Activated CD8-positive, alpha-beta T cell treated with anti-CD3 and anti-CD28 coated beads, Interleukin-2, amount 10 ng/mL, durations not matched to agents 7 days and 5 days (primary cell): ENCODE measurements at regions not wholly inside any gene's neighbourhood (a gene's known extent, or its start where the extent isn't known, plus 50 kb on each side); places are given as distances from the start of the nearest gene placed in this dataset.

ENCODE experiments used
- ATAC-seq: fragments of 150-1000 bp; cut with Tn5 transposase; one replicate; pipeline ENCODE4 v1.10.0; 2021; ENCODE audit warnings: moderate library complexity
- CTCF ChIA-PET: fragments of 350-600 bp; sonication (Branson Sonifier 250); formaldehyde crosslinking; loops from one replicate; lab custom pipeline; 2021; ENCODE audit warnings: antibody characterized with exemption; lab: Charles Lee
- POLR2A ChIA-PET: fragments of 350-600 bp; sonication (Branson Sonifier 250); formaldehyde crosslinking; loops from one replicate; lab custom pipeline; 2021; ENCODE audit warnings: antibody characterized with exemption; lab: Charles Lee
- DNase-seq: peaks from one replicate; pipeline ENCODE4 v3.0.0-alpha.2; 2020
- H3K27ac Mint-ChIP-seq: one replicate; pipeline ENCODE4 v1.8.0; 2021; ENCODE audit warnings: mild to moderate bottlenecking, mixed read lengths
- H3K27me3 Mint-ChIP-seq: one replicate; pipeline ENCODE4 v1.8.0; 2021; ENCODE audit warnings: low read depth, mixed read lengths
- H3K36me3 Mint-ChIP-seq: one replicate; pipeline ENCODE4 v1.8.0; 2021; ENCODE audit warnings: low read depth, mixed read lengths
- H3K4me1 Mint-ChIP-seq: one replicate; pipeline ENCODE4 v1.8.0; 2021; ENCODE audit warnings: low read depth, mixed read lengths
- H3K4me3 Mint-ChIP-seq: one replicate; pipeline ENCODE4 v1.8.0; 2021; ENCODE audit warnings: mild to moderate bottlenecking, mixed read lengths
- H3K9me3 Mint-ChIP-seq: one replicate; pipeline ENCODE4 v1.8.0; 2022; ENCODE audit warnings: mixed read lengths; ENCODE audit not compliant: insufficient read depth

GRCh38 chr13:30107521-30108136 is 199.7 kb downstream of the KATNAL1 start:
- Mint-ChIP-seq H3K4me1 (peaks cover 7% of the 10 kb centered on the region), H3K27me3 (peaks cover 25% of the 10 kb centered on the region), H3K4me3 (no peak overlapping the region), H3K36me3 (no peaks in the 10 kb centered on the region), H3K27ac (no peak overlapping the region), H3K9me3 (no peaks in the 10 kb centered on the region)
- no peak for ATAC-seq
- POLR2A ChIA-PET, result no interaction called here
- CTCF ChIA-PET, result interaction anchor here (0.9 to 9.9 kb wide), 2 partner anchors 260 to 337 kb away, joined by 3 to 232 read pairs; partner anchors contain the start of gene UBL3
- DNase-seq, result no peak

GRCh38 chr13:30107121-30107520 is 200.2 kb downstream of the KATNAL1 start:
- Mint-ChIP-seq H3K4me3 (no peak overlapping the region), H3K27ac (no peak overlapping the region), H3K9me3 (no peaks in the 10 kb centered on the region), H3K4me1 (peaks cover 2% of the 10 kb centered on the region), H3K36me3 (no peaks in the 10 kb centered on the region), H3K27me3 (peaks cover 25% of the 10 kb centered on the region)
- CTCF ChIA-PET, result no interaction called here
- ATAC-seq (no peak), DNase-seq (no peak)
- POLR2A ChIA-PET, result no interaction called here

GRCh38 chr13:30105381-30105780 is 202.0 kb downstream of the KATNAL1 start:
- Mint-ChIP-seq H3K9me3 (no peaks in the 10 kb centered on the region), H3K27ac (no peak overlapping the region), H3K4me3 (no peak overlapping the region), H3K36me3 (no peaks in the 10 kb centered on the region), H3K27me3 (peaks cover 23% of the 10 kb centered on the region), H3K4me1 (no peaks in the 10 kb centered on the region)
- no peak for DNase-seq
- POLR2A ChIA-PET, result no interaction called here
- CTCF ChIA-PET, result interaction anchor here (3.6 kb wide), 1 partner anchor 9 kb away, joined by 14 read pairs; no protein-coding TSS in a partner anchor
- ATAC-seq, result no peak

GRCh38 chr13:30103161-30103840 is 204.1 kb downstream of the KATNAL1 start:
- DNase-seq (no peak), ATAC-seq (no peak)
- no peaks in the 10 kb centered on the region for H3K9me3 Mint-ChIP-seq
- H3K27ac Mint-ChIP-seq, result no peak overlapping the region
- no peaks in the 10 kb centered on the region for H3K36me3 Mint-ChIP-seq
- no peaks in the 10 kb centered on the region for H3K4me1 Mint-ChIP-seq
- ChIA-PET POLR2A (no interaction called here), CTCF (interaction anchor here (1.1 to 3.6 kb wide), 3 partner anchors 8 to 595 kb away, joined by 3 to 14 read pairs (median 3); no protein-coding TSS in a partner anchor)
- H3K4me3 Mint-ChIP-seq, result no peak overlapping the region
- H3K27me3 Mint-ChIP-seq, result peaks cover 23% of the 10 kb centered on the region

- ChIA-PET POLR2A (no interaction called here), CTCF (interaction anchor here (2.0 to 2.4 kb wide), 2 partner anchors 13 to 15 kb away, joined by 5 to 9 read pairs; no protein-coding TSS in a partner anchor)
- peaks cover 18% of the 10 kb centered on the region for H3K27me3 Mint-ChIP-seq
- H3K4me3 Mint-ChIP-seq, result no peak overlapping the region
- no peaks in the 10 kb centered on the region for H3K36me3 Mint-ChIP-seq
- no peak for DNase-seq
- ATAC-seq, result no peak
- no peaks in the 10 kb centered on the region for H3K9me3 Mint-ChIP-seq
- H3K4me1 Mint-ChIP-seq, result no peaks in the 10 kb centered on the region
- no peak overlapping the region for H3K27ac Mint-ChIP-seq
Measured at GRCh38 chr13:30100226-30100625, 207.1 kb downstream of the KATNAL1 start.

GRCh38 chr13:30097701-30098100 is 209.7 kb downstream of the KATNAL1 start:
- POLR2A ChIA-PET, result no interaction called here
- H3K36me3 Mint-ChIP-seq, result no peaks in the 10 kb centered on the region

GRCh38 chr13:30097089-30097488 is 210.3 kb downstream of the KATNAL1 start:
- ChIA-PET CTCF (interaction anchor here (2.7 kb wide), 1 partner anchor 15 kb away, joined by 8 read pairs; no protein-coding TSS in a partner anchor), POLR2A (no interaction called here)
- Mint-ChIP-seq H3K9me3 (no peaks in the 10 kb centered on the region), H3K27me3 (no peaks in the 10 kb centered on the region), H3K27ac (no peak overlapping the region), H3K4me3 (no peak overlapping the region), H3K4me1 (no peaks in the 10 kb centered on the region), H3K36me3 (no peaks in the 10 kb centered on the region)
- ATAC-seq (no peak), DNase-seq (no peak)

More at GRCh38 chr13:30097701-30098100, 209.7 kb downstream of the KATNAL1 start:
- peaks cover 2% of the 10 kb centered on the region for H3K27me3 Mint-ChIP-seq
- DNase-seq (no peak), ATAC-seq (no peak)
- no peaks in the 10 kb centered on the region for H3K9me3 Mint-ChIP-seq
- H3K4me1 Mint-ChIP-seq, result no peaks in the 10 kb centered on the region
- H3K4me3 Mint-ChIP-seq, result no peak overlapping the region
- CTCF ChIA-PET, result interaction anchor here (0.9 to 2.7 kb wide), 2 partner anchors 15 to 144 kb away, joined by 3 to 8 read pairs; no protein-coding TSS in a partner anchor
- H3K27ac Mint-ChIP-seq, result no peak overlapping the region

GRCh38 chr13:30094015-30094414 is 213.3 kb downstream of the KATNAL1 start:
- DNase-seq (no peak), ATAC-seq (no peak)
- Mint-ChIP-seq H3K36me3 (no peaks in the 10 kb centered on the region), H3K4me1 (peaks cover 2% of the 10 kb centered on the region), H3K9me3 (no peaks in the 10 kb centered on the region), H3K27ac (no peak overlapping the region), H3K4me3 (no peak overlapping the region), H3K27me3 (no peaks in the 10 kb centered on the region)
- ChIA-PET CTCF (no interaction called here), POLR2A (no interaction called here)

- ATAC-seq (no peak), DNase-seq (no peak)
- ChIA-PET CTCF (no interaction called here), POLR2A (interaction anchor here (0.6 kb wide), 1 partner anchor 23 kb away, joined by 6 read pairs; no protein-coding TSS in a partner anchor)
- Mint-ChIP-seq H3K27me3 (no peaks in the 10 kb centered on the region), H3K4me1 (peaks cover 2% of the 10 kb centered on the region), H3K4me3 (no peak overlapping the region), H3K9me3 (no peaks in the 10 kb centered on the region), H3K27ac (no peak overlapping the region), H3K36me3 (no peaks in the 10 kb centered on the region)
Measured at GRCh38 chr13:30093236-30093635, 214.1 kb downstream of the KATNAL1 start.

- H3K36me3 Mint-ChIP-seq, result no peaks in the 10 kb centered on the region
- H3K27me3 Mint-ChIP-seq, result no peaks in the 10 kb centered on the region
- H3K9me3 Mint-ChIP-seq, result no peaks in the 10 kb centered on the region
- no peak overlapping the region for H3K27ac Mint-ChIP-seq
- CTCF ChIA-PET, result interaction anchor here (1.7 kb wide), 1 partner anchor 21 kb away, joined by 4 read pairs; no protein-coding TSS in a partner anchor
- H3K4me1 Mint-ChIP-seq, result peaks cover 2% of the 10 kb centered on the region
- DNase-seq (no peak), ATAC-seq (no peak)
- POLR2A ChIA-PET, result no interaction called here
- no peak overlapping the region for H3K4me3 Mint-ChIP-seq
Measured at GRCh38 chr13:30091691-30092090, 215.7 kb downstream of the KATNAL1 start.

GRCh38 chr13:30091035-30091434 is 216.3 kb downstream of the KATNAL1 start:
- no peak overlapping the region for H3K4me3 Mint-ChIP-seq

GRCh38 chr13:30088312-30088855 is 219.0 kb downstream of the KATNAL1 start:
- H3K27ac Mint-ChIP-seq, result no peak overlapping the region
- no peak for ATAC-seq
- CTCF ChIA-PET, result no interaction called here
- H3K27me3 Mint-ChIP-seq, result peaks cover 2% of the 10 kb centered on the region
- DNase-seq, result no peak
- H3K4me3 Mint-ChIP-seq, result no peak overlapping the region
- POLR2A ChIA-PET, result no interaction called here
- H3K36me3 Mint-ChIP-seq, result no peaks in the 10 kb centered on the region
- H3K4me1 Mint-ChIP-seq, result peaks cover 2% of the 10 kb centered on the region
- H3K9me3 Mint-ChIP-seq, result no peaks in the 10 kb centered on the region

More at GRCh38 chr13:30091035-30091434, 216.3 kb downstream of the KATNAL1 start:
- H3K4me1 Mint-ChIP-seq, result peaks cover 2% of the 10 kb centered on the region
- no peaks in the 10 kb centered on the region for H3K9me3 Mint-ChIP-seq
- POLR2A ChIA-PET, result no interaction called here
- DNase-seq (no peak), ATAC-seq (no peak)
- H3K27me3 Mint-ChIP-seq, result no peaks in the 10 kb centered on the region
- H3K27ac Mint-ChIP-seq, result no peak overlapping the region
- no peaks in the 10 kb centered on the region for H3K36me3 Mint-ChIP-seq
- CTCF ChIA-PET, result interaction anchor here (0.8 to 1.7 kb wide), 2 partner anchors 20 to 22 kb away, joined by 3 to 4 read pairs; no protein-coding TSS in a partner anchor
